H1 (cell line): ENCODE measurements at regions not wholly inside any gene's neighbourhood (a gene's known extent, or its start where the extent isn't known, plus 50 kb on each side); places are given as distances from the start of the nearest gene placed in this dataset.

Experiments
- CTCF ChIA-PET: fragments of 300-600 bp; sonication (Branson Sonifier 250); formaldehyde crosslinking; loops from one replicate; lab custom pipeline; 2021; ENCODE audit not compliant: partially characterized antibody; lab: Charles Lee
- POLR2A ChIA-PET: fragments of 300-600 bp; sonication (Branson Sonifier 250); formaldehyde crosslinking; loops from one replicate; lab custom pipeline; 2021; ENCODE audit warnings: inconsistent platforms; ENCODE audit not compliant: partially characterized antibody; lab: Charles Lee
- DNase-seq, 2 experiments: peaks; one replicate each; pipeline versions ENCODE4 v3.0.0 to v3.0.0-alpha.2; 2010 to 2022; ENCODE audit warnings: low spot score in 2 of 2, low read depth in 1 of 2, mixed read lengths in 1 of 2
- FAIRE-seq: peaks from 2 replicates; lab custom pipeline; 2011; peaks lifted over from hg19 to GRCh38; lab: Jason Lieb, UNC
- H2AFZ ChIP-seq: 2 replicates; pipeline ENCODE4 v1.8.1; 2012; ENCODE audit warnings: low read length, inconsistent platforms
- H2AK5ac ChIP-seq: 2 replicates; pipeline ENCODE4 v1.6.1; 2013; ENCODE audit warnings: low read depth, low read length
- H2BK120ac ChIP-seq: replicated peaks from 2 replicates; pipeline ENCODE3; 2013; ENCODE audit warnings: low read depth, low read length, inconsistent platforms
- H2BK12ac ChIP-seq: 2 replicates; pipeline ENCODE4 v1.6.1; 2013; ENCODE audit warnings: low read depth, low read length
- H2BK15ac ChIP-seq: 2 replicates; pipeline ENCODE4 v1.6.1; 2013; ENCODE audit warnings: low read length
- H2BK20ac ChIP-seq: 2 replicates; pipeline ENCODE4 v1.6.1; 2013; ENCODE audit warnings: low read length
- H2BK5ac ChIP-seq: 2 replicates; pipeline ENCODE4 v1.6.1; 2013; ENCODE audit warnings: low read depth, low read length
- H3K14ac ChIP-seq: 2 replicates; pipeline ENCODE4 v1.6.1; 2013; ENCODE audit warnings: inconsistent platforms; ENCODE audit not compliant: insufficient read length
- H3K18ac ChIP-seq: 2 replicates; pipeline ENCODE4 v1.6.1; 2013; ENCODE audit warnings: low read length; ENCODE audit errors: extremely low read depth
- H3K23ac ChIP-seq: 2 replicates; pipeline ENCODE4 v1.6.1; 2013; ENCODE audit warnings: inconsistent platforms; ENCODE audit not compliant: insufficient read length
- H3K23me2 ChIP-seq: 2 replicates; pipeline ENCODE4 v1.6.1; 2013; ENCODE audit warnings: low read depth, low read length
- H3K27ac ChIP-seq: 2 replicates; pipeline ENCODE4 v1.6.1; 2011; ENCODE audit warnings: low read depth, low read length, inconsistent platforms
- H3K27me3 ChIP-seq, 4 experiments: replicated peaks in 1 of 4; 1 replicate in 1 of 4; 2 replicates in 3 of 4; pipeline versions ENCODE4 v1.6.1 to v1.8.1; 2011 to 2013; ENCODE audit warnings: low read length in 3 of 4, mild to moderate bottlenecking in 3 of 4, inconsistent platforms in 2 of 4, mixed read lengths in 2 of 4, moderate library complexity in 1 of 4; ENCODE audit not compliant: control insufficient read depth in 3 of 4, insufficient read depth in 3 of 4; ENCODE audit errors: extremely low read depth in 1 of 4
- H3K36me3 ChIP-seq, 4 experiments: 2 replicates each; pipeline versions ENCODE4 v1.6.1 to v1.8.1; 2011 to 2013; ENCODE audit warnings: mild to moderate bottlenecking in 4 of 4, low read length in 3 of 4, moderate library complexity in 2 of 4, control low read depth in 1 of 4, inconsistent platforms in 1 of 4; ENCODE audit not compliant: insufficient read depth in 4 of 4, control insufficient read depth in 2 of 4
- H3K4ac ChIP-seq: replicated peaks from 2 replicates; pipeline ENCODE3; 2013; ENCODE audit warnings: low read length, low read depth, mixed read lengths, inconsistent platforms; ENCODE audit not compliant: insufficient read length
- H3K4me1 ChIP-seq, 4 experiments: replicated peaks in 1 of 4; 1 replicate in 1 of 4; 2 replicates in 3 of 4; pipeline versions ENCODE4 v1.6.1 to v1.8.1; 2011 to 2013; ENCODE audit warnings: low read length in 3 of 4, inconsistent platforms in 2 of 4, mixed read lengths in 1 of 4; ENCODE audit not compliant: insufficient read depth in 4 of 4, control insufficient read depth in 3 of 4
- H3K4me2 ChIP-seq, 2 experiments: 2 replicates each; pipeline versions ENCODE4 v1.6.1 to v1.8.1; 2011 to 2013; ENCODE audit warnings: low read depth in 2 of 2, low read length in 2 of 2, control low read depth in 1 of 2, inconsistent platforms in 1 of 2, mild to moderate bottlenecking in 1 of 2; ENCODE audit not compliant: insufficient read depth in 1 of 2
- H3K4me3 ChIP-seq, 4 experiments: fragments of 200-600, 300-600 bp in 1 of 4; sonication (generic), shearing (Covaris generic), sonication (Bioruptor Twin) in 1 of 4; 2 replicates each; pipeline versions ENCODE4 v1.5.1 to v1.8.1; 2011 to 2016; ENCODE audit warnings: low read length in 4 of 4, low read depth in 3 of 4, control low read depth in 2 of 4, inconsistent platforms in 2 of 4, mild to moderate bottlenecking in 2 of 4, mixed read lengths in 1 of 4, moderate library complexity in 1 of 4; ENCODE audit not compliant: insufficient read depth in 2 of 4; ENCODE audit errors: extremely low read depth in 1 of 4
- H3K56ac ChIP-seq: replicated peaks from 2 replicates; pipeline ENCODE3; 2013; ENCODE audit warnings: low read depth, mild to moderate bottlenecking, mixed read lengths, low read length, inconsistent platforms; ENCODE audit not compliant: insufficient read length
- H3K79me1 ChIP-seq: 2 replicates; pipeline ENCODE4 v1.6.1; 2013; ENCODE audit warnings: low read depth, low read length, control low read depth
- H3K79me2 ChIP-seq, 2 experiments: 2 replicates each; pipeline versions ENCODE4 v1.6.1 to v1.8.1; 2012 to 2013; ENCODE audit warnings: low read length in 2 of 2, mild to moderate bottlenecking in 2 of 2, inconsistent platforms in 1 of 2; ENCODE audit not compliant: insufficient read depth in 2 of 2, control insufficient read depth in 1 of 2
- H3K9ac ChIP-seq, 4 experiments: replicated peaks in 1 of 4; 1 replicate in 1 of 4; 2 replicates in 3 of 4; pipeline versions ENCODE4 v1.6.1 to v1.8.1; 2011 to 2013; ENCODE audit warnings: low read depth in 3 of 4, low read length in 3 of 4, control low read depth in 2 of 4, mild to moderate bottlenecking in 2 of 4, moderate library complexity in 2 of 4, inconsistent platforms in 1 of 4; ENCODE audit errors: extremely low read depth in 1 of 4
- H3K9me3 ChIP-seq, 2 experiments: 2 replicates each; pipeline versions ENCODE4 v1.6.1 to v1.8.1; 2012 to 2013; ENCODE audit warnings: mild to moderate bottlenecking in 2 of 2, moderate library complexity in 2 of 2, control low read depth in 1 of 2, inconsistent platforms in 1 of 2, low read depth in 1 of 2, low read length in 1 of 2, mixed read lengths in 1 of 2; ENCODE audit not compliant: insufficient read depth in 2 of 2
- H4K20me1 ChIP-seq, 2 experiments: replicated peaks in 1 of 2; 2 replicates each; pipeline versions ENCODE3 to v1.8.1; 2011 to 2013; ENCODE audit warnings: inconsistent platforms in 2 of 2, low read length in 2 of 2, mild to moderate bottlenecking in 1 of 2; ENCODE audit not compliant: insufficient read depth in 2 of 2, control insufficient read depth in 1 of 2
- H4K5ac ChIP-seq: 2 replicates; pipeline ENCODE4 v1.6.1; 2013; ENCODE audit warnings: low read length, low read depth, mixed read lengths, inconsistent platforms; ENCODE audit not compliant: insufficient read length
- H4K8ac ChIP-seq: 2 replicates; pipeline ENCODE4 v1.8.0; 2013; ENCODE audit warnings: mild to moderate bottlenecking, moderate library complexity, low read length, inconsistent platforms; ENCODE audit not compliant: insufficient read depth; ENCODE audit errors: extremely low read depth
- H4K91ac ChIP-seq: replicated peaks from 2 replicates; pipeline ENCODE3; 2013; ENCODE audit warnings: low read length, mixed read lengths, inconsistent platforms; ENCODE audit not compliant: insufficient read length
- BACH1 ChIP-seq: IDR thresholded peaks from 2 replicates; pipeline ENCODE4 v1.6.1; 2012; ENCODE audit warnings: low read length, improper control_type of control experiment
- CBX8 ChIP-seq: fragments of 300-800, 300-1000 bp; sonication (generic); IDR thresholded peaks from 2 replicates; pipeline ENCODE4 v1.7.1; 2016; ENCODE audit warnings: low read depth, low read length, borderline replicate concordance
- CHD1 ChIP-seq: IDR thresholded peaks from 2 replicates; pipeline ENCODE4 v1.6.1; 2012; ENCODE audit warnings: low read depth, low read length, improper control_type of control experiment
- CHD2 ChIP-seq: IDR thresholded peaks from 2 replicates; pipeline ENCODE4 v1.6.1; 2012; ENCODE audit warnings: low read length, improper control_type of control experiment
- HDAC6 ChIP-seq: IDR thresholded peaks from one replicate; pipeline ENCODE4 v1.7.1; 2012; ENCODE audit warnings: low read depth, mild to moderate bottlenecking, inconsistent platforms, low read length, moderate library complexity
- KDM4A ChIP-seq: IDR thresholded peaks from one replicate; pipeline ENCODE4 v1.7.1; 2012; ENCODE audit warnings: low read depth, mild to moderate bottlenecking, moderate library complexity, low read length, inconsistent platforms; ENCODE audit not compliant: severe bottlenecking
- MAX ChIP-seq: IDR thresholded peaks from 2 replicates; pipeline ENCODE4 v1.6.1; 2012; ENCODE audit warnings: inconsistent platforms
- NANOG ChIP-seq: IDR thresholded peaks from 2 replicates; pipeline ENCODE4 v1.6.1; 2011; ENCODE audit warnings: low read length, low read depth, mild to moderate bottlenecking, inconsistent platforms; ENCODE audit not compliant: insufficient read depth, poor library complexity, severe bottlenecking
- NRF1 ChIP-seq: IDR thresholded peaks from 2 replicates; pipeline ENCODE4 v1.6.1; 2011; ENCODE audit warnings: mild to moderate bottlenecking, low read depth, low read length, improper control_type of control experiment
- POU5F1 ChIP-seq: IDR thresholded peaks from 2 replicates; pipeline ENCODE4 v1.6.1; 2011; ENCODE audit warnings: low read depth, mild to moderate bottlenecking, low read length, moderate library complexity
- SIX5 ChIP-seq: IDR thresholded peaks from 2 replicates; pipeline ENCODE4 v1.6.1; 2011; ENCODE audit warnings: mild to moderate bottlenecking, low read depth, low read length
- SP2 ChIP-seq: IDR thresholded peaks from 2 replicates; pipeline ENCODE4 v1.6.1; 2012; ENCODE audit warnings: mild to moderate bottlenecking, low read length, inconsistent platforms
- SP4 ChIP-seq: IDR thresholded peaks from 2 replicates; pipeline ENCODE4 v1.6.1; 2012; ENCODE audit warnings: low read length, inconsistent platforms
- SRF ChIP-seq: IDR thresholded peaks from 2 replicates; pipeline ENCODE4 v1.6.1; 2011; ENCODE audit warnings: mild to moderate bottlenecking, low read depth, low read length, moderate library complexity
- TAF1 ChIP-seq: IDR thresholded peaks from 2 replicates; pipeline ENCODE4 v1.6.1; 2011; ENCODE audit warnings: mild to moderate bottlenecking, low read depth, low read length
- TAF7 ChIP-seq: optimal IDR thresholded peaks from 2 replicates; pipeline ENCODE3; 2011; ENCODE audit warnings: low read depth, mild to moderate bottlenecking, inconsistent platforms, low read length, moderate library complexity, borderline replicate concordance
- TBP ChIP-seq: IDR thresholded peaks from 2 replicates; pipeline ENCODE4 v1.6.1; 2011; ENCODE audit warnings: low read depth, low read length, improper control_type of control experiment
- WGBS, 2 experiments: shearing (Covaris generic) in 1 of 2; methylation state at CpG; one replicate each; pipeline versions ENCODE4 v1.1.6 to v1.1.7; 2013 to 2015; ENCODE audit warnings: low lambda C conversion rate in 2 of 2, mixed read lengths in 2 of 2, inconsistent platforms in 1 of 2, low coverage in 1 of 2, missing lambda C conversion rate in 1 of 2; ENCODE audit not compliant: insufficient replicate concordance in 2 of 2, insufficient coverage in 1 of 2, insufficient read length in 1 of 2; ENCODE audit errors: extremely low coverage in 1 of 2, missing lambda C conversion rate in 1 of 2; 5-methylcytosine and 5-hydroxymethylcytosine counted together

- Histone ChIP-seq H4K20me1 (no peaks in the 10 kb centered on the region), H2BK20ac (no peak overlapping the region), H3K23ac (no peak overlapping the region), H4K91ac (no peak overlapping the region), H2BK15ac (no peak overlapping the region), H3K4me2 (no peak overlapping the region), H3K36me3 (no peaks in the 10 kb centered on the region), H3K27me3 (no peaks in the 10 kb centered on the region), H3K56ac (no peak overlapping the region), H4K5ac (no peak overlapping the region), H3K18ac (no peak overlapping the region), H3K4me3 (no peak overlapping the region), H2AK5ac (no peak overlapping the region), H3K79me2 (no peaks in the 10 kb centered on the region), H4K8ac (no peak overlapping the region), H3K4me1 (no peaks in the 10 kb centered on the region), H3K14ac (no peak overlapping the region), H3K9ac (no peak overlapping the region), H2BK5ac (no peak overlapping the region), H2BK12ac (no peak overlapping the region), H3K4ac (no peak overlapping the region), H3K23me2 (no peaks in the 10 kb centered on the region), H3K27ac (no peak overlapping the region), H3K79me1 (no peaks in the 10 kb centered on the region), H2AFZ (no peak overlapping the region), H2BK120ac (no peak overlapping the region), H3K9me3 (peaks cover 0 to 14% of the 10 kb centered on the region in 2 experiments; a peak in 1 of 4 replicates)
- FAIRE-seq (no peak), DNase-seq (no peak)
- POLR2A ChIA-PET = no interaction called here
- 63% methylated on average over 3 of the region's 3 CpGs; no CpG with 5 or more reads in 1 of the 2 experiments for WGBS, 2 experiments
- CTCF ChIA-PET = no interaction called here
- no peak for TF ChIP-seq SIX5
- no peak for TF ChIP-seq BACH1
- no peak for TF ChIP-seq NANOG
- no peak for TF ChIP-seq TAF1
- no peak for TF ChIP-seq SP2
- TF ChIP-seq TBP = no peak
- TF ChIP-seq CHD1 = no peak
- no peak for TF ChIP-seq POU5F1
- TF ChIP-seq KDM4A = no peak
- TF ChIP-seq CBX8 = no peak
- no peak for TF ChIP-seq NRF1
- no peak for TF ChIP-seq TAF7
- no peak for TF ChIP-seq SRF
- TF ChIP-seq HDAC6 = no peak
- TF ChIP-seq CHD2 = no peak
- TF ChIP-seq MAX = no peak
- no peak for TF ChIP-seq SP4
Measured at GRCh38 chrX:56382278-56382677, 150.1 kb downstream of the KLF8 start.
